WTC11 (cell line): ENCODE measurements at regions not wholly inside any gene's neighbourhood (a gene's known extent, or its start where the extent isn't known, plus 50 kb on each side); places are given as distances from the start of the nearest gene placed in this dataset.

Source experiments
- CTCF ChIP-seq: fragments of 200-600 bp; IDR thresholded peaks from 2 replicates; pipeline ENCODE4 v1.8.0; 2022; ENCODE audit warnings: antibody characterized with exemption
- JAZF1 ChIP-seq: fragments of 250-450 bp; sonication (Bioruptor Pico); IDR thresholded peaks from 2 replicates; pipeline ENCODE4 v1.9.0; 2021; ENCODE audit warnings: moderate library complexity, mild to moderate bottlenecking, inconsistent platforms
- RORB ChIP-seq: fragments of 250-450 bp; sonication (Bioruptor Pico); IDR thresholded peaks from 2 replicates; pipeline ENCODE4 v1.9.0; 2021; ENCODE audit warnings: mild to moderate bottlenecking
- SOX15 ChIP-seq: fragments of 250-450 bp; sonication (Bioruptor Pico); IDR thresholded peaks from 2 replicates; pipeline ENCODE4 v1.9.0; 2021; ENCODE audit warnings: mild to moderate bottlenecking
- SP1 ChIP-seq: sonication (generic); formaldehyde crosslinking; conservative IDR thresholded peaks from 2 replicates; pipeline ENCODE4 v1.8.1; 2022; ENCODE audit warnings: missing genetic modification reagents
- TCF7 ChIP-seq: sonication (generic); formaldehyde crosslinking; IDR thresholded peaks from 2 replicates; pipeline ENCODE4 v1.8.0; 2022; ENCODE audit warnings: mild to moderate bottlenecking, low read depth, missing genetic modification reagents, moderate library complexity
- ZBTB43 ChIP-seq: sonication (generic); formaldehyde crosslinking; IDR thresholded peaks from 2 replicates; pipeline ENCODE4 v1.8.1; 2023; ENCODE audit warnings: mild to moderate bottlenecking, missing genetic modification reagents
- ZNF232 ChIP-seq: sonication (generic); formaldehyde crosslinking; IDR thresholded peaks from 2 replicates; pipeline ENCODE4 v1.8.0; 2022; ENCODE audit warnings: mild to moderate bottlenecking, missing genetic modification reagents
- TF ChIP-seq, protein P1 (sequence below): sonication (generic); formaldehyde crosslinking; IDR thresholded peaks from 2 replicates; pipeline ENCODE4 v1.8.0; 2022; ENCODE audit warnings: mild to moderate bottlenecking, missing genetic modification reagents

DNA sequence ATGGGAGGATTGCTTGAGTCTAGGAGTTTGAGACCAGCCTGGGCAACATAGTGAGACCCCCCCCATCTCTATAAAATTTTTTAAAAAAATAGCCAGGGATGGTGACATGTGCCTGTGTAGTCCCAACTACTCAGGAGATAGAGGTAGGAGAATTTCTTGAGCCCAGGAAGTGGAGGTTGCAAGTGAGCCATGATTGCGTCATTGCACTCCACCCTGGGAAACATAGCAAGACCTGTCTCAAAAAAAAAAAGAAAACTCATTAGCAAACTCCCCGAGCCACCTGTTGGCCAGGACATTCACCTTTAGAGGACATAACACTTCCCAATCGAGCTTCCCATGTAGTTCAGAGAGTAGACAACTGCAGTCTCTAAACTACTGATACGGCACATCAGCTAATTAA, 274.2 kb downstream of the ABCC12 start:
- TF ChIP-seq, protein P1, sequence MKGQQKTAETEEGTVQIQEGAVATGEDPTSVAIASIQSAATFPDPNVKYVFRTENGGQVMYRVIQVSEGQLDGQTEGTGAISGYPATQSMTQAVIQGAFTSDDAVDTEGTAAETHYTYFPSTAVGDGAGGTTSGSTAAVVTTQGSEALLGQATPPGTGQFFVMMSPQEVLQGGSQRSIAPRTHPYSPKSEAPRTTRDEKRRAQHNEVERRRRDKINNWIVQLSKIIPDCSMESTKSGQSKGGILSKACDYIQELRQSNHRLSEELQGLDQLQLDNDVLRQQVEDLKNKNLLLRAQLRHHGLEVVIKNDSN (CRISPR knock-in tag): no peak
- TF ChIP-seq JAZF1 (CRISPR knock-in tag) (no peak), ZBTB43 (CRISPR knock-in tag) (no peak), ZNF232 (no peak), CTCF (no peak), SP1 (no peak), RORB (CRISPR knock-in tag) (no peak), SOX15 (no peak), TCF7 (CRISPR knock-in tag) (no peak)
